Cerebellar cortex (tissue), 1 donor: ENCODE measurements at regions not wholly inside any gene's neighbourhood (a gene's known extent, or its start where the extent isn't known, plus 50 kb on each side); places are given as distances from the start of the nearest gene placed in this dataset.
"Not testable (repeated sequence)": the region's sequence is repeated elsewhere in the genome, so short reads cannot be mapped to it uniquely, and the experiment has no call there.

Experiments used
- DNase-seq: peaks from one replicate; pipeline ENCODE4 v3.0.0-alpha.2; 2015; ENCODE audit warnings: low spot score

- DNase-seq, result no peak
Observed at GRCh38 chr3:28575746-28576613, 227.4 kb upstream of the AZI2 start.

GRCh38 chr3:28576614-28577200, 228.1 kb upstream of the AZI2 start:
- no peak for DNase-seq

GRCh38 chr3:28577941-28578500, 229.4 kb upstream of the AZI2 start:
- DNase-seq, result no peak

- no peak for DNase-seq
Observed at GRCh38 chr3:28586325-28586724, 237.7 kb upstream of the AZI2 start.

GRCh38 chr3:28587723-28588122, 239.1 kb upstream of the AZI2 start:
- no peak for DNase-seq

- DNase-seq, result no peak
Observed at GRCh38 chr3:28590216-28590615, 241.6 kb upstream of the AZI2 start.

GRCh38 chr3:28590860-28591259, 242.2 kb upstream of the AZI2 start:
- DNase-seq, result no peak

- no peak for DNase-seq
Observed at GRCh38 chr3:28595372-28595771, 246.7 kb upstream of the AZI2 start.

- DNase-seq, result no peak
Observed at GRCh38 chr3:28597452-28597851, 248.8 kb upstream of the AZI2 start.

GRCh38 chr3:28598165-28598564, 249.5 kb upstream of the AZI2 start:
- DNase-seq, result no peak

GRCh38 chr3:28601291-28601690, 252.7 kb upstream of the AZI2 start:
- DNase-seq, result no peak

GRCh38 chr3:28606283-28606682, 257.7 kb upstream of the AZI2 start:
- DNase-seq, result no peak

- no peak for DNase-seq
Observed at GRCh38 chr3:28612232-28612631, 263.6 kb upstream of the AZI2 start.

GRCh38 chr3:28613511-28614106, 265.0 kb upstream of the AZI2 start:
- DNase-seq, result no peak

GRCh38 chr3:28615071-28615470, 266.4 kb upstream of the AZI2 start:
- DNase-seq, result no peak

- DNase-seq, result no peak
Observed at GRCh38 chr3:28615971-28616370, 267.3 kb upstream of the AZI2 start.

GRCh38 chr3:28617821-28618220, 269.2 kb upstream of the AZI2 start:
- DNase-seq, result no peak

GRCh38 chr3:28623106-28623505, 274.5 kb upstream of the AZI2 start:
- no peak for DNase-seq

GRCh38 chr3:28624084-28624483, 275.5 kb upstream of the AZI2 start:
- DNase-seq, result no peak

- not testable (repeated sequence) for DNase-seq
Observed at GRCh38 chr3:28627843-28628242, 279.2 kb upstream of the AZI2 start.

- DNase-seq, result no peak
Observed at GRCh38 chr3:28634019-28634418, 285.4 kb upstream of the AZI2 start.

GRCh38 chr3:28637742-28638141, 289.1 kb upstream of the AZI2 start:
- DNase-seq, result no peak

GRCh38 chr3:28645149-28645548, 296.5 kb upstream of the AZI2 start:
- DNase-seq, result no peak
